H9 (cell line): ENCODE measurements at regions not wholly inside any gene's neighbourhood (a gene's known extent, or its start where the extent isn't known, plus 50 kb on each side); places are given as distances from the start of the nearest gene placed in this dataset.

Source experiments
- DNase-seq: peaks from one replicate; pipeline ENCODE4 v3.0.0-alpha.2; 2017
- H2AFZ ChIP-seq: one replicate; pipeline ENCODE4 v1.6.1; 2013; ENCODE audit warnings: mild to moderate bottlenecking, low read length, control low read depth, moderate library complexity
- H2AK5ac ChIP-seq: 2 replicates; pipeline ENCODE4 v1.6.1; 2013; ENCODE audit warnings: low read length, control low read depth, mixed read lengths; ENCODE audit not compliant: insufficient read length
- H2BK120ac ChIP-seq: one replicate; pipeline ENCODE4 v1.6.1; 2013; ENCODE audit warnings: low read depth, mild to moderate bottlenecking, low read length, control low read depth, inconsistent platforms; ENCODE audit not compliant: poor library complexity, severe bottlenecking
- H2BK12ac ChIP-seq: 2 replicates; pipeline ENCODE4 v1.6.1; 2013; ENCODE audit warnings: low read length, control low read depth, mixed read lengths, low read depth; ENCODE audit not compliant: insufficient read length
- H2BK15ac ChIP-seq: 2 replicates; pipeline ENCODE4 v1.6.1; 2013; ENCODE audit warnings: low read depth, low read length, control low read depth
- H2BK20ac ChIP-seq: one replicate; pipeline ENCODE4 v1.6.1; 2013; ENCODE audit warnings: low read depth, mild to moderate bottlenecking, low read length, control low read depth, inconsistent platforms; ENCODE audit not compliant: poor library complexity, severe bottlenecking
- H2BK5ac ChIP-seq: 2 replicates; pipeline ENCODE4 v1.6.1; 2013; ENCODE audit warnings: low read length, control low read depth, mixed read lengths; ENCODE audit not compliant: insufficient read length
- H3K14ac ChIP-seq: 2 replicates; pipeline ENCODE4 v1.6.1; 2013; ENCODE audit warnings: low read length, control low read depth; ENCODE audit not compliant: insufficient read depth
- H3K18ac ChIP-seq: 2 replicates; pipeline ENCODE4 v1.6.1; 2013; ENCODE audit warnings: low read depth, mild to moderate bottlenecking, mixed read lengths, low read length, control low read depth; ENCODE audit not compliant: insufficient read length
- H3K23ac ChIP-seq: 2 replicates; pipeline ENCODE4 v1.6.1; 2013; ENCODE audit warnings: low read length, control low read depth, mixed read lengths, low read depth; ENCODE audit not compliant: insufficient read length
- H3K23me2 ChIP-seq: 2 replicates; pipeline ENCODE4 v1.6.1; 2013; ENCODE audit warnings: low read depth, mild to moderate bottlenecking, mixed read lengths, low read length, control low read depth; ENCODE audit not compliant: insufficient read length, poor library complexity, severe bottlenecking
- H3K27ac ChIP-seq: 2 replicates; pipeline ENCODE4 v1.5.1; 2013; ENCODE audit warnings: low read length, control low read depth, mixed read lengths, low read depth; ENCODE audit not compliant: insufficient read length
- H3K27me3 ChIP-seq: 2 replicates; pipeline ENCODE4 v1.6.1; 2013; ENCODE audit warnings: low read length, control low read depth, inconsistent platforms; ENCODE audit not compliant: insufficient read depth
- H3K4ac ChIP-seq: 2 replicates; pipeline ENCODE4 v1.6.1; 2013; ENCODE audit warnings: low read depth, mild to moderate bottlenecking, control low read depth, inconsistent platforms, low read length, moderate library complexity
- H3K4me1 ChIP-seq: 2 replicates; pipeline ENCODE4 v1.6.1; 2013; ENCODE audit warnings: low read length, control low read depth, inconsistent platforms; ENCODE audit not compliant: insufficient read depth
- H3K4me2 ChIP-seq: 2 replicates; pipeline ENCODE4 v1.6.1; 2013; ENCODE audit warnings: low read length, control low read depth, mixed read lengths; ENCODE audit not compliant: insufficient read length, insufficient read depth
- H3K56ac ChIP-seq: 2 replicates; pipeline ENCODE4 v1.6.1; 2013; ENCODE audit warnings: low read depth, mild to moderate bottlenecking, mixed read lengths, low read length, control low read depth; ENCODE audit not compliant: insufficient read length
- H3K79me1 ChIP-seq: 2 replicates; pipeline ENCODE4 v1.6.1; 2013; ENCODE audit warnings: low read depth, mild to moderate bottlenecking, moderate library complexity, low read length, control low read depth, inconsistent platforms; ENCODE audit not compliant: insufficient read depth, poor library complexity, severe bottlenecking
- H3K79me2 ChIP-seq: 2 replicates; pipeline ENCODE4 v1.6.1; 2013; ENCODE audit warnings: low read length, control low read depth, inconsistent platforms; ENCODE audit not compliant: insufficient read depth
- H3K9ac ChIP-seq: 2 replicates; pipeline ENCODE4 v1.6.1; 2013; ENCODE audit warnings: low read length, control low read depth, mixed read lengths; ENCODE audit not compliant: insufficient read length; ENCODE audit errors: extremely low read depth
- H3K9me3 ChIP-seq: one replicate; pipeline ENCODE4 v1.6.1; 2013; ENCODE audit warnings: low read depth, low read length, inconsistent platforms; ENCODE audit not compliant: control insufficient read depth
- H3T11ph ChIP-seq: one replicate; pipeline ENCODE4 v1.6.1; 2013; ENCODE audit warnings: mild to moderate bottlenecking, low read length, control low read depth, inconsistent platforms
- H4K20me1 ChIP-seq: one replicate; pipeline ENCODE4 v1.6.1; 2013; ENCODE audit not compliant: control insufficient read depth, insufficient read length, insufficient read depth
- H4K5ac ChIP-seq: 2 replicates; pipeline ENCODE4 v1.6.1; 2013; ENCODE audit warnings: low read depth, mild to moderate bottlenecking, mixed read lengths, low read length, control low read depth; ENCODE audit not compliant: insufficient read length
- H4K8ac ChIP-seq: replicated peaks from 2 replicates; pipeline ENCODE4 v1.6.1; 2013; ENCODE audit warnings: low read length, control low read depth, mixed read lengths, low read depth; ENCODE audit not compliant: insufficient read length
- H4K91ac ChIP-seq: 2 replicates; pipeline ENCODE4 v1.6.1; 2013; ENCODE audit warnings: low read depth, mild to moderate bottlenecking, moderate library complexity, mixed read lengths, low read length, control low read depth; ENCODE audit not compliant: insufficient read length
- H3K27ac Mint-ChIP-seq, 3 experiments: 2 replicates in 2 of 3; 3 replicates in 1 of 3; pipeline ENCODE4 v1.8.0; 2020 to 2021; ENCODE audit warnings: mixed read lengths in 3 of 3, mild to moderate bottlenecking in 1 of 3, moderate library complexity in 1 of 3
- H3K27me3 Mint-ChIP-seq: 2 replicates; pipeline ENCODE4 v1.8.0; 2021; ENCODE audit warnings: low read depth, mild to moderate bottlenecking, moderate library complexity, mixed read lengths
- H3K36me3 Mint-ChIP-seq, 3 experiments: 2 replicates in 2 of 3; 3 replicates in 1 of 3; pipeline ENCODE4 v1.8.0; 2020 to 2021; ENCODE audit warnings: low read depth in 3 of 3, mixed read lengths in 3 of 3; ENCODE audit not compliant: insufficient read depth in 1 of 3
- H3K4me1 Mint-ChIP-seq, 2 experiments: 2 replicates each; pipeline ENCODE4 v1.8.0; 2020; ENCODE audit warnings: mixed read lengths in 2 of 2
- H3K4me3 Mint-ChIP-seq, 2 experiments: 2 replicates in 1 of 2; 3 replicates in 1 of 2; pipeline ENCODE4 v1.8.0; 2020 to 2021; ENCODE audit warnings: mild to moderate bottlenecking in 2 of 2, mixed read lengths in 2 of 2, moderate library complexity in 1 of 2
- H3K9me3 Mint-ChIP-seq, 2 experiments: 2 replicates in 1 of 2; 3 replicates in 1 of 2; pipeline ENCODE4 v1.8.0; 2020; ENCODE audit warnings: mild to moderate bottlenecking in 2 of 2, mixed read lengths in 2 of 2, moderate library complexity in 1 of 2
- CTCF ChIP-seq: fragments of 200-600 bp; sonication (generic); conservative IDR thresholded peaks from 3 replicates; pipeline ENCODE4 v1.8.0; 2021; ENCODE audit warnings: antibody characterized with exemption, mild to moderate bottlenecking
- WGBS: extraction: QIAGEN DNeasy Blood & Tissue Kit; methylation state at CpG from one replicate; pipeline ENCODE4 v1.1.7; 2013; ENCODE audit warnings: missing lambda C conversion rate, low lambda C conversion rate, mixed read lengths; ENCODE audit not compliant: insufficient read length; ENCODE audit errors: extremely low coverage; 5-methylcytosine and 5-hydroxymethylcytosine counted together

GRCh38 chr4:141575884-141576283 lies 60.5 kb upstream of the IL15 start:
- Mint-ChIP-seq H3K4me1 (no peaks in the 10 kb centered on the region), H3K9me3 (no peaks in the 10 kb centered on the region), H3K27me3 (no peaks in the 10 kb centered on the region), H3K36me3 (no peaks in the 10 kb centered on the region), H3K4me3 (no peak overlapping the region), H3K27ac (no peak overlapping the region)
- H3K9me3 ChIP-seq: no peaks in the 10 kb centered on the region
- H3K4me1 ChIP-seq: no peaks in the 10 kb centered on the region
- H3K79me2 ChIP-seq: no peaks in the 10 kb centered on the region
- no peak for DNase-seq
- H3K23me2 ChIP-seq: no peaks in the 10 kb centered on the region
- no peak overlapping the region for H4K8ac ChIP-seq
- H2BK20ac ChIP-seq: no peak overlapping the region
- no peak overlapping the region for H3K14ac ChIP-seq
- H3K79me1 ChIP-seq: no peaks in the 10 kb centered on the region
- H2AFZ ChIP-seq: no peak overlapping the region
- H2BK15ac ChIP-seq: no peak overlapping the region
- H4K20me1 ChIP-seq: no peaks in the 10 kb centered on the region
- H2AK5ac ChIP-seq: no peak overlapping the region
- no peak overlapping the region for H4K91ac ChIP-seq
- no peak overlapping the region for H2BK120ac ChIP-seq
- no peak overlapping the region for H4K5ac ChIP-seq
- no peak overlapping the region for H3K4me2 ChIP-seq
- H3K9ac ChIP-seq: no peak overlapping the region
- H3K18ac ChIP-seq: no peak overlapping the region
- no peak overlapping the region for H3K27ac ChIP-seq
- H2BK5ac ChIP-seq: no peak overlapping the region
- no peak overlapping the region for H3T11ph ChIP-seq
- no peak overlapping the region for H3K56ac ChIP-seq
- no peak overlapping the region for H3K23ac ChIP-seq
- no peak overlapping the region for H2BK12ac ChIP-seq
- TF ChIP-seq CTCF: no peak
- H3K27me3 ChIP-seq: no peaks in the 10 kb centered on the region
- no CpG with 5 or more reads among the region's 4 CpGs for WGBS
- no peak overlapping the region for H3K4ac ChIP-seq
